Endometrium (tissue), 2 donors: ENCODE measurements at regions not wholly inside any gene's neighbourhood (a gene's known extent, or its start where the extent isn't known, plus 50 kb on each side); places are given as distances from the start of the nearest gene placed in this dataset.

Source experiments
- FAIRE-seq: peaks from 2 replicates; lab custom pipeline; 2012; peaks lifted over from hg19 to GRCh38; lab: Jason Lieb, UNC
- donor health status: control.
- donor health status: control.

GRCh38 chr2:204183608-204184007 is 247.0 kb downstream of the ICOS start:
- FAIRE-seq = no peak

GRCh38 chr2:204184226-204184625 is 247.7 kb downstream of the ICOS start:
- FAIRE-seq = no peak

- no peak for FAIRE-seq
These were observed 250.9 kb downstream of the ICOS start for GRCh38 chr2:204187229-204188083.

- FAIRE-seq = peak; percentile 31
These were observed 255.0 kb downstream of the ICOS start for GRCh38 chr2:204191574-204191973.

- no peak for FAIRE-seq
These were observed 258.9 kb downstream of the ICOS start for GRCh38 chr2:204195498-204195897.

GRCh38 chr2:204197336-204198005 is 260.9 kb downstream of the ICOS start:
- FAIRE-seq = no peak

- no peak for FAIRE-seq
These were observed 262.8 kb downstream of the ICOS start for GRCh38 chr2:204199357-204199756.

- no peak for FAIRE-seq
These were observed 264.9 kb downstream of the ICOS start for GRCh38 chr2:204201507-204201906.

- FAIRE-seq = no peak
These were observed 265.7 kb downstream of the ICOS start for GRCh38 chr2:204202253-204202652.

- no peak for FAIRE-seq
These were observed 267.1 kb downstream of the ICOS start for GRCh38 chr2:204203704-204204103.

- no peak for FAIRE-seq
These were observed 268.5 kb downstream of the ICOS start for GRCh38 chr2:204205082-204205481.

GRCh38 chr2:204205538-204205937 is 269.0 kb downstream of the ICOS start:
- no peak for FAIRE-seq

GRCh38 chr2:204207866-204208265 is 271.3 kb downstream of the ICOS start:
- no peak for FAIRE-seq

- no peak for FAIRE-seq
These were observed 277.0 kb downstream of the ICOS start for GRCh38 chr2:204213588-204213987.

GRCh38 chr2:204218040-204218439 is 281.5 kb downstream of the ICOS start:
- FAIRE-seq = no peak

GRCh38 chr2:204219196-204219595 is 282.6 kb downstream of the ICOS start:
- no peak for FAIRE-seq

GRCh38 chr2:204220896-204221295 is 284.3 kb downstream of the ICOS start:
- FAIRE-seq = no peak

GRCh38 chr2:204223046-204223445 is 286.5 kb downstream of the ICOS start:
- no peak for FAIRE-seq

- FAIRE-seq = no peak
These were observed 287.0 kb downstream of the ICOS start for GRCh38 chr2:204223544-204223943.

- no peak for FAIRE-seq
These were observed 289.1 kb downstream of the ICOS start for GRCh38 chr2:204225671-204226073.

- no peak for FAIRE-seq
These were observed 289.8 kb downstream of the ICOS start for GRCh38 chr2:204226305-204226880.

- FAIRE-seq = no peak
These were observed 291.8 kb downstream of the ICOS start for GRCh38 chr2:204228169-204228886.

- FAIRE-seq = no peak
These were observed 297.7 kb downstream of the ICOS start for GRCh38 chr2:204234248-204234647.
